ENCODE measurements at regions not wholly inside any gene's neighbourhood (a gene's known extent, or its start where the extent isn't known, plus 50 kb on each side); places are given as distances from the start of the nearest gene placed in this dataset.

DNA sequence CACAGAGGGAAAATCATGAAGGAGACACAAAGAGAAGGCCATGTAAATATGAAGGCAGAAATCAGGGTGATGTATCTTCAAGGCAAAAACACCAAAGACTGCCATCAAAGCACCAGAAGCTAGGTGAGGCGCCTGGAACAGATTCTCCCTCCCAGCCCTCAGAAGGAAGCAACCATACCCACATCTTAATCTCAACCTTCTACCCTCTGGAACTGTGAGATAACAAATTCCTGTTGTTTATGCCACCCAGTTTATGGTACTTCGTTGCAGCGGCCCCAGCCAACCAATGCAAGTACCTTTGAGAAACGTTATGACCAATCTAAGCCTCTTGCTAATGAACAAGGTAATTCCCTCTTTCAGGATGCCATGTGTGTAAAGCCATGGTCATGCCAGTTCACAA is 66.2 kb upstream of the STXBP5 start:
- H3K4me3 ChIP-seq (ENCODE audit: low read depth, low read length) = no peak overlapping the region
- TF ChIP-seq, protein P1, sequence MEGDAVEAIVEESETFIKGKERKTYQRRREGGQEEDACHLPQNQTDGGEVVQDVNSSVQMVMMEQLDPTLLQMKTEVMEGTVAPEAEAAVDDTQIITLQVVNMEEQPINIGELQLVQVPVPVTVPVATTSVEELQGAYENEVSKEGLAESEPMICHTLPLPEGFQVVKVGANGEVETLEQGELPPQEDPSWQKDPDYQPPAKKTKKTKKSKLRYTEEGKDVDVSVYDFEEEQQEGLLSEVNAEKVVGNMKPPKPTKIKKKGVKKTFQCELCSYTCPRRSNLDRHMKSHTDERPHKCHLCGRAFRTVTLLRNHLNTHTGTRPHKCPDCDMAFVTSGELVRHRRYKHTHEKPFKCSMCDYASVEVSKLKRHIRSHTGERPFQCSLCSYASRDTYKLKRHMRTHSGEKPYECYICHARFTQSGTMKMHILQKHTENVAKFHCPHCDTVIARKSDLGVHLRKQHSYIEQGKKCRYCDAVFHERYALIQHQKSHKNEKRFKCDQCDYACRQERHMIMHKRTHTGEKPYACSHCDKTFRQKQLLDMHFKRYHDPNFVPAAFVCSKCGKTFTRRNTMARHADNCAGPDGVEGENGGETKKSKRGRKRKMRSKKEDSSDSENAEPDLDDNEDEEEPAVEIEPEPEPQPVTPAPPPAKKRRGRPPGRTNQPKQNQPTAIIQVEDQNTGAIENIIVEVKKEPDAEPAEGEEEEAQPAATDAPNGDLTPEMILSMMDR (IDR thresholded peaks at IDR 0.05; ENCODE audit: low read depth, low read length) = no peak

DNA sequence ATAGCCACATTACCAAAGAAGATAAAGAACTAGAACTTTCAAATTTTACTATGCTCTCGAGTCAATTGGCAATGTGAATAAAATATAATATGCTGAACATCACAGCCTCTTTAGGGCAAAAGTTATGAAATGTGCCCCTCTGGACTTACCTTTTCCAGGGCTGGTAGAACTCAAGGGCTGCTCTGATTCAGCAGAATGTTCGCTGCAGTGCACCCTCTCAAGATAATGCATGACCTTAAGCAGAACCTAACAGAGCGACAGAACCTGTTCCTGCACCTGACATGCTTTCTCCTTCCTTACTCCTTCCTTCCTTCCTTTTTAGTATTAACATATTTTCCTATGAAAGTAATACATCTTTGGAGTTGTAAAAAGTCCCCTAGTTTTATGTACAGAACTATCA is 65.4 kb upstream of the STXBP5 start:
- H3K4me3 ChIP-seq (ENCODE audit: low read depth, low read length) = no peak overlapping the region
- TF ChIP-seq, protein P1 (IDR thresholded peaks at IDR 0.05; ENCODE audit: low read depth, low read length) = no peak

DNA sequence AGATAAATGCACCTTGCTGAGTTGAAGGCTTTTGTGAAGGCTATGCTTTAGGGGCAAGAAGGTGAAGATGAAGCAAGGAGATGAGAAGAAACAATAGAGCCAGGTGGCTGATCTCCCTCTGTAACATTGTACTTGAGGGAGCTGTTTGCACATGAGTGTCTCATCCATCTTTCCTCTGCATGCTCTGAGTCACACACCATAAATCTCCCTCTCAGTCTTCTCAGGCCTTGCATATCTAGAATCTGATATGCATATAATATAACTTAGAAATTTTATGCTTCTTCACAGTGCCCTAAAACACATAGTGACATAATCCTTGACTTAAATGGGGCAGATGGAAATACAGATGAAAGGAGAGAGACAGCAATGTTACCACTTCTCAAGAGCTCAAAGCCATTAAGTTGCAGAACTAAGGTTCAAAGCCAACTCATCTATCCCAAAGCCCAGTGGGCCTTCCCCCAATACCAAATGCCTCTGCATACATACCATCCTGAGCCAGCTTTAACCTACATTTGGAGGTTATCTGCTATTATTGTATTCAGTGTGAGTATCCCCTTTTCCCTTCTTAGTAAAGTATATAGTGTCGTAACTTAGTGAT is 62.4 kb upstream of the STXBP5 start:
- TF ChIP-seq, protein P1 (IDR thresholded peaks at IDR 0.05; ENCODE audit: low read depth, low read length) = no peak
- H3K4me3 ChIP-seq (ENCODE audit: low read depth, low read length) = no peak overlapping the region

DNA sequence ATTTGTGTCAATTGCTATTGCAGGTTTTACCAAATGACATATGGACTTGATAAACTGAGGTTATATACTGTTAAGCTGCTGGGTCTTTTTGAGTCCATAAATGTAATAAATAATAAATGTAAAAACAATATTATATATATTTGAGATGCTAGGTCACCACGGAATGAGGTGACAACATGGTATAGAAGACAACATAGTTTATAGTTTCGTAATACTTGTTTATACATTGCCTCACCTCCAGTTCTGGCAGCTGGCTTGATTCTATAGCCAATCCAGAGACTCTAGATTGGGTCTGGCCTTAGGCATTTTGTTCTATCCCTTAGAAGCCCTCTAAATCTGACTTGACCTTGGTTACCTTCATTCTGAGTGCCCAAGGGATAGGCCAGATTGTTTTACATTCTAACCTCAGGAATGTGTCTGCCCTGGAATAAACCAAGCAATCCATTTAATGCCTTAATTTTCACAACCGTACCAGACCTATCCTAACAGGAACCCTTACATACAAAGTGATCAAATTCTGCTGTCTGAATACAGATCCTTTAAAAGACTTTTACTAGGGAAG is 61.5 kb upstream of the STXBP5 start:
- H3K4me3 ChIP-seq (ENCODE audit: low read depth, low read length) = no peak overlapping the region
- TF ChIP-seq, protein P1 (IDR thresholded peaks at IDR 0.05; ENCODE audit: low read depth, low read length) = no peak

DNA sequence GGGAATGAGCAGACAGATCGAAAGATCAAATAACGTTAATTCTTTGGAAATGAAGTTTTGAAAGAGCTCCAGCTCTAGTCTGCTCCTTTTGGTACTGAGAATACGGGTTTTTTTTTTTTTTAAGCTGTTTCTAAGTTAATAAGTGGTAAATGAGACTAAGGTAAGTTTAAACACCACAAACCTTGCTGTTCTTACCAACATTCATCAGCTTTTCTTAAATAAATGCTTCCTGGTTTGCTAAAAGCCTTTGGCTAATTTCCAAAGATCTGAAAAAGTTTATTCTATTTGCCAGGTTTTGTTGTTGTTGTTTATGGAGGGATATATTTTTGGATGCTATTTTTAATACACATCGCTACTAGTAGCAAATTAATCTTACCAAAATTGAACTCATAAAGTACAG is 55.1 kb upstream of the STXBP5 start:
- no peak overlapping the region for H3K4me3 ChIP-seq (ENCODE audit: low read depth, low read length)
- TF ChIP-seq, protein P1 (IDR thresholded peaks at IDR 0.05; ENCODE audit: low read depth, low read length) = no peak

DNA sequence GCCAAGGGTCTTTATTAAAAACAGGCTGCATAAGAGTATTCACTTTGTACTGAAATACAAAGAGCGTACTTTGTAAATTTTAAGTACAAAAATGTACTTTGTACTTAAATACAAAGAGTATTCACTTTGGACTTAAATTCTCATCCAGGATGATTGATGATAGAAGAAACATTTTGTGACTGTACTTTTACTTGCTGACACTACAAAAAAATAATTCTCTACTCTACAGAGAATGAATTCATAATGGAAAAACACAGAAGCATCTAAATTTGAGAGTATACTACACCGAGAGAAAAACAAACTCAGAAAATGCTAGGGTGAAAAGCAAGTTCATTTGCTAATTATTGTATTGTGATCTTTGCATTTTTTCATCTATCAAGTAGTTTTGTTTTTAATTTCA is 54.4 kb upstream of the STXBP5 start:
- TF ChIP-seq, protein P1 (IDR thresholded peaks at IDR 0.05; ENCODE audit: low read depth, low read length) = no peak
- H3K4me3 ChIP-seq (ENCODE audit: low read depth, low read length) = no peak overlapping the region

DNA sequence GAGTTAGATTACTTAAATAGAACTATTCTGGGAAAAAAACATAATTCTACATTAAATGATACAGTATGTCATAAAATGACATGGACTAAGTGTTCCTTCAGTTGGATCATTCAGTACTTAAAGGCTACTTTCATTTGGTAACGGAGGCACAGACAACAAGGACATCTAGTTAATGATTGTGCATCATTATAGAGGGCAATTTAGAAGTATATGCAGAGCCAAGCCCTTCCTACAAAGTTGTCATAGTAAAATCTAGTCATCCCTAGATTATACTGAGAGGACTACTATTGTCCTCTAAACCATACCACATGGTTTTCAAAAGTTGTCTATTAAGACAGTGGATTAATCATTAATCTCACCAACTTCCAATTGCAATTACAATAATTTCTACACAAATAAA is 53.9 kb upstream of the STXBP5 start:
- TF ChIP-seq, protein P1 (IDR thresholded peaks at IDR 0.05; ENCODE audit: low read depth, low read length) = no peak
- H3K4me3 ChIP-seq (ENCODE audit: low read depth, low read length) = no peak overlapping the region

All from WI38 (cell line).